AG09319 (cell line): ENCODE measurements at regions not wholly inside any gene's neighbourhood (a gene's known extent, or its start where the extent isn't known, plus 50 kb on each side); places are given as distances from the start of the nearest gene placed in this dataset.
A peak's percentile ranks its signal among the peaks of the same experiment; 100 is the strongest.

Experiments
- DNase-seq: peaks from one replicate; pipeline ENCODE4 v3.0.0-alpha.2; 2010; ENCODE audit warnings: low read depth; ENCODE audit errors: extremely low read depth
- CTCF ChIP-seq: IDR thresholded peaks from 2 replicates; pipeline ENCODE4 v1.5.1; 2011; ENCODE audit warnings: low read depth, mild to moderate bottlenecking, inconsistent platforms, low read length, moderate library complexity

DNA sequence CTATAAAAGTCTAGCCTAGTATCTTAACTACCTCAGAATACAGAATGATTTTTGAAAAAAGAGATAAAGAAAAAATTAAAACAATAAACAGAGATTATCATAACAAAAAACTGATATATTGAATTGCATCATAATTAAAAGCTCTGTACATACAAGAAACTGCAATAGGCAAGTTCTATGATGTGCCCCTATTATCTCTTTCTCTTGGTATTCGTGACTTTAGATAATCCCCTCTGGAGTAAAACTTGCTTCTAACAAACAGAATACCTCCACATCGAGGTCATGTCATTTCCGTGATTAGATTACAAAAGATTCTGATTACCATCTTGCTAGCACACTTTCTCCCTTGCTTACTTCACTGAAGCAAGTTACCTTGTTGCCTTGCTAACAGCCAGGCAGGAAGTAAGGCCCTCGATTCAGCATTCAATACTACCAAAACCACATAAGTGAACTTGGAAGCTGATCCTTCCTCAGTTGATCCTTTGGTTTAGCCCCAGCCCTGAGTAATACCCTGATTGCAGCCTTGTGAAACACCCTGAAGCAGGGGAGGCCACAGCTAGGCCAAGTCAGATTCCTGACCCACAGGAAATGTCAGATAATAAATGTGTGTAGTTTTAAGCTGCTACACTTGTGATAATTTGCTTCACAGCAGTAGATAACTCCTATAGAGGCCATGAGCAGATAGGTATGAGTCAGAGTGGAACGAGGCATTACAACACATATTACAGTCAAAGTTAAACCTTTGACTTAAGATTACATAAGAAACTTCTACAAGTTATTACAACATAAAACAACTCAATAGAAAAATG lies 53.7 kb upstream of the TMX4 start:
- no peak for DNase-seq
- TF ChIP-seq CTCF = no peak

DNA sequence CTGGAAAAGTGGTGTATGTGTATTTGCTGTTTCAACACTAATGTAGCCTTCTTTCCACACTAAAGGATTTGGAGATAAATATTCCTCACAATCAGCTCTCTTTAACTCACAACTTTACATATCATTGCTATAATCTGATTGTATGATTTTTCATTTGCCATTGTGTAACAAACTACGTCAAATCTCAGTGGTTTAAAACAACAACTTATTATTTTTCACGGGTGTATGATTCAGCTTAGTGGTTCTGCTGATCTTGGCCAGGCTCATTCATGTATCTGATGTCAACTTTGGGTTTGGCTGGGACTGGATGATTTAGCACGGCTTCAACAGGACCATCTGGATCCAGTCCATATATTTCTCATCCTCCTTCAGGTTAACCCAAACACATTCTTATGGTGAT lies 55.4 kb upstream of the TMX4 start:
- no peak for DNase-seq
- TF ChIP-seq CTCF = no peak

GRCh38 chr20:8076306-8077136 lies 55.5 kb upstream of the PLCB1 start:
- no peak for TF ChIP-seq CTCF
- DNase-seq = no peak

DNA sequence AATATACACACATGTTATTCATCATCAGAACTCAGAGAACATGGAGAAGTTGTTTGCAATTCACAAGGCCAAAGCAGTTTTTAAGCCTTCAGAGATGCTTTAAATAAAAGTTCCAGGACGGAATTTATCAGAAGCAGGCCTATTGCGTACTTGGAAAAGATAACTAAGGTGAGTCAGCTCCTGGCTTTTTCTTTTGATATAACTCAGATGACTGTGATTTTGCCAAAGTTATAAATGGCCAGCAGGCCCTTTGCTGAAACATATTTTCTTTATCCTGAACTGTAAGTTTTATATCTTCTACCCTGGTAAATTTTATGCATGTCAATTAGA lies 55.0 kb upstream of the PLCB1 start:
- no peak for TF ChIP-seq CTCF

GRCh38 chr20:8078528-8078914 lies 53.5 kb upstream of the PLCB1 start:
- TF ChIP-seq CTCF = no peak
- no peak for DNase-seq

More for the DNA sequence above, 55.0 kb upstream of the PLCB1 start:
- DNase-seq = no peak

DNA sequence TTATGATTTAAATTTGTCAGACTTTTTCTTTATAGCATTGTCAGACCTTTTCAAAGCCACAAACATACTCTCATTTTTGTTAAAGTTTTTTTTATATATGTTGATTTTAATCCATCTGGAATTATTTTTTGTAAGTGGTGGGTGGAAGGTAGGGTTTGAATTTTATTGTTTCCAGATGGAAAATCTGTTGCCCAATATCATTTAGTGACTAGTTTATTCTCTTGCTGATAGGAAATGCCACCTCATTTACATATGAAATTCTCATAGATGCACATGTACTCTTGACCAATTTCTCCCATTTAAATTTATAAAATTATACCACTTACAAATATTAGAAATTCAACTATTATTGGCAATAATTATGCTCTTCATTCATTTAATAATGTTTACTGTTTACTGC lies 52.1 kb upstream of the PLCB1 start:
- no peak for TF ChIP-seq CTCF
- DNase-seq = no peak

- DNase-seq = no peak
- TF ChIP-seq CTCF = peak; percentile 23
These were observed 50.0 kb upstream of the PLCB1 start for GRCh38 chr20:8082025-8082424.
